ENCODE measurements at regions not wholly inside any gene's neighbourhood (a gene's known extent, or its start where the extent isn't known, plus 50 kb on each side); places are given as distances from the start of the nearest gene placed in this dataset.
"Not testable (repeated sequence)": the region's sequence is repeated elsewhere in the genome, so short reads cannot be mapped to it uniquely, and the experiment has no call there.

DNA sequence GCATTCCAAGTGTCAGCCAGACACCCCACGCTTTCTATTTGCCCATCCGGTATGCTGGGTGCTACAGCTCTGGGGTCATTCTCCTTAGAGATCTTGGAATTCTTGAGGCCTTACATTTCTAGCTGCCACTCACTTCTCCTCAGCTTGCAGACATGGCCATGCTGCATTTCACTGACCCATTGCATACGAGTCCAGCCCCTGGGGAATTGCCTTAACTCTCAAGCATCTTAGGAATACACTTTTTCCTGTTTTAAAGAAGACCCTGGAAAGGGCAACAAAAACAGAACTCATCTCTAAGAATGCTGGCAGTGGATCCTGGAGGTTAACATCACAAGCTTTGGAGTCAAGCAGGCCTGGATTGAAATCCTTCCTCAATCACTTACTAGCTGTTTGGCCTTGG is 122.0 kb upstream of the LNX1 start:
- no peak for DNase-seq

DNA sequence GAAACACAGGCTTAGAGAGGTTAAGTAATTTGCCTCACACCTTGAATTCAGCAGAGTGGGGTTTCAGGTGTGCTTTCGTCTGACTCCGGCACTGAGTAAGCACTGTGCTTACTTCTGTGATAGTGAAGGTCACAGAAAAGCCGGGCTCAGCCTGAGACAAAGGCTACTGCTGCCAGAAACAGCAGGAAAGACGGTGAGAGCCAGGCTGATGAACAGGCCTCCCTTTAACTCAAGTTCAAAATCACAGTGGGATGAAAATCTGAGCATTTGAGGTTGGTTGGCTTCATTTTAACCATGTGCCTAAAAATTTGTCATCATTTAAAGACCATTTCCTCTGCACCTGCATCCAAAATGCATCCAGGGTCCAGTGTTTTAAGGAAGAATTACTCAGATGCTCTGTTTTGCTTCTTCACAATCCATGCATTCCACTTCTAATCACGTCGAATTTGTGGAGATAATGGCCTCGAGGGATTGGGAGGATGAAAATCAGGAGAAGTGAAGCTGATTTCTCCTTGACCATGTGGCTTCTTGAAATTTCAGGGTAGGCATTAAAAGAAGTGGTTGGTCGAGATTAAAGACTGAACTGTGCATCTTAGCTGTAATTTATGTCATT is 121.2 kb upstream of the LNX1 start:
- DNase-seq = no peak

DNA sequence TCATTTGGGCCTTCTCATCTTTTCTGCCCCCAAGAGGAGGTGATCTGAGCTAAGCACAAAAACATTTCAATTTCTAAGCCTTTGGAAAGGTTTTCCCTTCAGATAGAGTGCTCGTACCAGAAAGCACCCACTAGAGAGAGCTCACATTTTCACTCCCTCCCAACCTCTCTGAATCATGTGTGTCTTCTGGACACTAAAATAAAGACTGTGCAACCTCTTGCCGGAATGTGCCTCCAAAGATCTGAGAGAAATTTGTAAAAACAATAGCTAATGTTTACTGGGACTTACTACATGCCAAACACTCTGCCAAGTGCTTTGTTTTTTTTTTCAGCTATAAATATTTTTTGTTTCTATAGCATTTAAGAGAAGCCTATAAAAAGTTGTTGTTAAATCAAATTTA is 120.6 kb upstream of the LNX1 start:
- no peak for DNase-seq

DNA sequence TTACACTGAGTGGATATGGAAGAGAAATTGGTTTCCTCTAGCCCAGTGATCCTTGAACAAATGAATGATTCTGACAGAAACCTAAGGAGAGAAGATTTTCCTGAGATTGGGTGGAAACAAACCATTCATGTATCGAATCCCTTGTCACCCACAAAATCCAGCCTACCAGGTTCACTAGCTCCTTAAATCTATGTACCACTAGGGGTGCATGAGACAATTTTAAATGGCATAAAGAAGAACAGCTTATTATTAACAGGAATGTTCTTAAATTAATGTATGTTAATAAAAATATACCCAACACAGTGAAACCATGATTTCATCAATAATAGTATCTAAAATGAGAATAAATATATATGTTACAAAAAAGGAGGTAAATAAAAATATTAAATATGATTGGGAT is 118.4 kb upstream of the LNX1 start:
- no peak for DNase-seq

DNA sequence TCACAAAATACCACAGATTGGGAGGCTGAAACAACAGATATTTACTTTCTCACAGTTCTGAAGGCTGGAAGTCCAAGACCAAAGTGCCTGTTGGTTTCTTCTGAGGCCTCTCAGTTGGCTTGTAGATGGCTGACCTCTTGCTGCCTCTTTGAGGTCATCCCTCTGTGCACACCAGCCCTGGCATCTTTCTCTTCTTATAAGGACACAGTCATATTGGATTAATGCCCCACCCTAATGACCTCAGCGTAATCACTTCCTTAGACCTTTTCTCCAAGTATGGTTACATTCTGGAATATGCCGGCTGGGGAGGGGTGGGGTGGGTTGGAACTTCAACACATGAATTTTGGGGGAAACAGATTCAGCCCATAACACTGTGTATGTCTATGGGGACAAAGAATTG is 116.2 kb upstream of the LNX1 start:
- no peak for DNase-seq

- peak; percentile 85 to 89 for DNase-seq
These were observed 115.2 kb upstream of the LNX1 start for GRCh38 chr4:53706422-53707032.

DNA sequence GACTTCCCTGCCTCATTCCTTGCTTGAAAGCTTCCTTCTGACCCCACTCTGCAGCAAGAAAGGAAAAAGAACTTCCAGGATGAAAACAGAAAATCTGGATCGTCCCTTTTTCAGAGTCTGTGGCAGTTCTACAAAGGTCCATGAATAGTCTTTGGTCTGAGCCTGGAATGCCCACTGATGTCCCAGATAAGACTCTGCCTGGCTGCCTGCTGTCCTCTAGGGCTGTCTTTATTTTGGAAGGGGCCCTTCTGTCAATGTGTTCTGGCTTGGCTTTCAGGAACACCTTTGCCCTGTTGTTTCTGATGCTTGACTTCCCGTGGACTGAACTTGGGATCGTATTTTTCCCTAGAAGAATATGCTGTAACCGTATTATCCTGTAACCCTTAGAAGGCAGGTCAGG is 114.7 kb upstream of the LNX1 start:
- no peak for DNase-seq

DNA sequence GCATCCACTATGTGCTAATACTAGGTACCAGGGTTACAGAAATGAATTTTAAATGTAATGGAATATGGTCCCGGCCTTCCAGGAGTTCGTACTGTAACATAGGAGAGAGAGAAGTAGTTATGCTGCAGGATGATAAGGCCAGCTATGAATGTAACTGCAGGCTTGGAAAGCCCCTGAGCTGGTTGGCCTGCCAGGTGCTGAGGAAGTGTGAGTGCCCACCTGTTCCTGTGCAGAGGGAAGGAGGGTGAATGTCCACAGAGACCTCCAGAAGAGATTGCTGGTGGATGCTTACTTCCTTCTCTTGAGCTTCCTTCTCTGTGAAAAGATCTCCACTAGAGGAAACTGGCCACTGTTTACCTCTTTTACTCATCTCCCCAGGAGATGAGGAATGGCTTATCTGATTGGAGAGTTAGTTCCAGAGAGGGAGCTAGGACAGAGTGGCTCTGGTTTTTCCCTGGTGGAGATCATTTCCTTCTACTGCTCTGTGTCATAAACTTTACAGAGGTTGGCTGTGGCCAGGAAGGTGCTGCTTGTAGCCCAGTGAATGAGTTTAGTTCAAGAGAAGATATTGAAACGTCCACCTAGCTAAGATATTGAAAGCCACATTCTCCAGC is 114.0 kb upstream of the LNX1 start:
- DNase-seq = no peak

DNA sequence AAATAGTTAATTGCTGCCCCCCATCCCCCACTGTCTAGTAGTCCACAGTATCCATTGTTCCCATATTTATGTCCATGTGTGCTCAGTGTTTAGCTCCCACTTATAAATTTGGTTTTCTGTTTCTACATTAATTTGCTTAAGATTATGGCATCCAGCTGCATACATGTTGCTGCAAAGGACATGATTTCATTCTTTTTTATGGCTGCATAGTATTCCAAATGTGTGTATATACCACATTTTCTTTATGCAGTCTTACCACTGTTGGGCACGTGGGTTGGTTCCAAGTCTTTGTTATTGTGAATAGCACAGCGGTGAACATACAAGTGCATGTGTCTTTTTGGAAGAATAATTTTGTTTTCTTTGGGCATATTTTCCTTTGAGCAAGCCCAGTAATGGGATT is 113.0 kb upstream of the LNX1 start:
- DNase-seq = no peak

DNA sequence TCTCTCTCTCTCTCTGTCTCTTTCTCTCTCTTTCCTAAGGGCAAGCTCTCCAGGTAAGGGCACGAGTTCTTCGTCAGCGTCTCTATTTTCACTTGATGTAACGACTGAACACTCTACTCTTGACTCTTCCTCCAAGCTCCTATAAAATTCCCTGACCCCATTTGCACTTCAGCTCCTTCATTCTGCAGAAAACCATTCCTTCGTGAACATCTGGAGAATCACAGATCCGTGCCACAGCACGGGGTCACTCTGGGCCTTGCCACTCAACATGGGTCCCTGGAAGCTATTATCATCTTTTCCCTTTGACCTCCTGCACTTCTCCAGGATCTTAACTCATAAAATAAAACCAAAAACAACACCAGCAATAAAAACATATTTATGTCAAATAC is 112.0 kb upstream of the LNX1 start:
- DNase-seq = no peak

DNA sequence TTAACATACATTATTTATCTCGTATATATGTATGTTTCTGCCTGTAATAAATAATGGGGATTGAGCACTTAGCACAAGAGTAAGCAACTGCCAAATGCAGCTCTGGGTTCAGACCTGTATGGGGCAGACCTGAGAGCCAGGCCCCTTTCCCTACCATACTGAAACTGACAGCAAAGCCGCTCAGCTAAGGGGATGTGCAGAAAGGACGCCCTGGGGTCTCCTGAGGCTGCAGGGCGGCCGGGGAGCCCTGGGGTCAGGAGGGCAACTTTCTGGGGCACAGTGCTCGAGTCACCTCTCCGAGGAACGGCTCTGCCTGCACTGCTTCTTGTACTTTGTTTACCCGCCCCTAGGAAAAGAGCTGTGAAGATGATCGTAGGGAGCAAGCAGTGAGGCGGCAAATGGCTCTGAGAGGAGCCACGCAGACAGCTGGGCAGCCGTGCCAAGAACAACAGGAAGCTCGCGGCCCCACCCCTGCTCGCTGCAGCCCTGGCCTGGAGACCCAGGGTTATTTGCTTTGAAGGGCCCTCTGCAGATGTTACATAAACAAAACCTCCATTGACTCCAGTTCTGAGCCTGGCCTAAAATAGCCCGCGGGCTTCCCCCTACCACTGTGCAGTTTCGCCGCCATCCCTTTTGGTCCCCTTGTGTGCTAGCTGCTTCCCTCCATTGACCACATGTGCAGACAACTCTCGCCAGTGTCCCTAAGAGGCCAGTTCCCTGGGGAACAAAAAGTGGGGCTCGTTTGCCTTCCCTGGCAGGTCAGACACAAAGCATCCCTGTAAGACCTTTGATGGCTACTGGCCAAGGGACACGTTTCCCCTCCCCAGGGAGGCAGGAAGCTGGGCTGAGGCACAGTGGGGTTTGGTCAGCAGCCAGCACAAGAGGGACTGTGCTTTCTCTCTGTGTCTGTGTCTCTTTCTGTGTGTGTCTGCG is 111.3 kb upstream of the LNX1 start:
- DNase-seq = peak; percentile 49 to 88

GRCh38 chr4:53701260-53701659 is 110.0 kb upstream of the LNX1 start:
- not testable (repeated sequence) for DNase-seq

DNA sequence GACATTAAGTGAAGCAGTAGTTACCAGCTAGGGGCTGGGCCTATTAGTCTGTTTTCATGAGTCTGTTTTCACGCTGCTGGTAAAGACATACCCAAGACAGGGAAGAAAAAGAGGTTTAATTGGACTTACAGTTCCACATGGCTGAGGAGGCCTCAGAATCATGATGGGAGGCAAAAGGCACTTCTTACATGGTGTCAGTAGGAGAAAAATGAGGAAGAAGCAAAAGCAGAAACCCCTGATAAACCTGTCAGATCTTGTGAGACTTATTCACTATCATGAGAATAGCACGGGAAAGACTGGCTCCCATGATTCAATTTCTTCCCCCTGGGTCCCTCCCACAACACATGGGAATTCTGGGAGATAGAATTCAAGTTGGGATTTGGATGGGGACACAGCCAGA is 108.0 kb upstream of the LNX1 start:
- not testable (repeated sequence) for DNase-seq

DNA sequence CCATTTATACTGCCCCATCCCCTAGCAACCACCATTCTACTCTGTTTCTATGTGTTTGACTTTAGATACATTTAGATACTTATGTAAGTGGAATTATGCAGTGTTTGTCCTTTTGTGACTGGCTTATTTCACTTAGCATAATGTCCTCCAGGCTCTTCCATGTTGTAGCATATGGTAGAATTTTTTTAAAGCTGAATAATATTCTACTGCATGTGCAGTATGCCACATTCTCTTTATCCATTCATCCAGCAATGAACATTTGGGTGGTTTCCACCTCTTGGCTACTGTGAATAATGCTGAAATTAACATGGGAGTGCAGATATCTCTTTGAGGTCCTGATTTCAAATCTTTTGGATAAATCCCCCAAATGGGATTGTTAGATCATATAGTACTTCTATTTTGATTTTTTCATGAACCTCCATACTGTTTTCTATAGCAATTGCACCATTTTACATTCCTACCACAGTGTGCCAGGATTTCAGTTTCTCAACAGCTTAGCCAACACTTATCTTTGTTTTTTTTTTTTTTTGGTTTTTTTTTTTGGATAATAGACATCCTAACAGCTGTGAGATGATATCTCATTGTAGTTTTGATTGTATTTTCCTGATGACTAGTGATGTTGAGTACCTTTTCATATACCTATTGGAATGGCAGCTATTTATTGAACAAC is 105.9 kb upstream of the LNX1 start:
- DNase-seq = no peak

GRCh38 chr4:53695540-53696463 is 104.5 kb upstream of the LNX1 start:
- DNase-seq = peak; percentile 82 to 87

GRCh38 chr4:53694666-53695065 is 103.4 kb upstream of the LNX1 start:
- no peak for DNase-seq

DNA sequence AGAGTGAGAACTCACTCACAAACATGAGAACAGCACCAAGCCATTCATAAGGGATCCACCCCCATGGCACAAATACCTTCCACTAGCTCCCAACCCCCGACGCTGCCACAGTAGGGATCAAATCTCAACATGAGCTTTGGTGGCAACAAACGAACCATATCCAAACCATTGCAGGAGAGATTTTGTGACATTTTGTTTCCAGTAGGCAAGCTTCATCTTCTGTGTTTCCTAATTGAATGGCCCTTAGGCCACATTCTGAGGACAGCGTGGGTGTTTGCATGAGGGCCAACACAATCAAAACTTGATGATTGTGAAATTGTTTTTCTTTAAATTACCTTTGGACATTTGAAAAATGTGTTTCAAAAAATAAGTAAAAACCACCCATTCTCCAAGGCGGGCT is 102.6 kb upstream of the LNX1 start:
- peak in 1 of 2 experiments; percentile 22 for DNase-seq

DNA sequence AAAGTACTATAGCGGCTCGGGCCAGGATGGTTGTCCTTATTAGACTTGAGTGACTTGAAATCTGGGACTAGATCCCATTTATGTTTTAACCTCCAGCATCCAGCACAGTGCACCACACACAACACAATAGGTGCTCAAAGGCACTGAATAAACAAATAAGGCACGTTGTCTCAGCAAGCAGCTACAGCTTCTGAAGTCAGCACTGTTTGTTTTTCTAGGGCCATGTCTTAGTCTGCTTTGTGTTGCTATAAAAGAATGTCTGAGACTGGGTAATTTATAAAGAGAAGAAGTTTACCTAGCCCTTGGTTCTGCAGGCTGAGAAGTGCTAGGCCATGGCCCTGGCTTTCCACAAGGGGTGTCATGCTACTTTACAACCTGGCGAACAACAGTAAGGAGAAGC is 102.1 kb upstream of the LNX1 start:
- DNase-seq = peak in 1 of 2 experiments; percentile 24

DNA sequence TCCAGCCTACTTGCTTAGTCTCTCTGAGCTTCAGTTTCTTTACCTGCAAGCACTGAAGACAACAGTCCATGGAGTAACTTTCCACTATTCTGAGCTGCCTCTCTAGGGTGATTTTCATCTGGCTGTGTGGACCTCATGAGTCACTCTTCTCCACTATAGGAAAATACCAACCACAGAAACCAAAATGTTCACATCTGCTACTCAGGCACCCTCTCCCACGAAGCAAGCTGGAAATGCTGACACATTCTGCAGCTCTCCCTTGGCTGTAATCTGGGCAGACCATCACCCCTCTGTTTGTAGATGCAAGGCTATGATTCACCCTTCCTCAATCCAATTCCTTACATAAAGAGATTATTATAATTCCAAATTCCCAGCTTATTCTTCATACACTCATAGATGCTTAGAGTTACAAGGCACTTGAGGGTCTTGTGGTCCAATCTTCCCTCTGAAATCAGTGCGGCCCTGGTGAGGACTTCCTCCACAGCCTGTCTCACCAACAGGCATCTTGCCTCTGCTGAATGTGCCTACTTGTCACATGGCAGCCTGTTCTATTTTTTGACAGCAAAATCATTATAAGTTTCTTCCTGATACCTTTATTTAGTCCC is 97.0 kb upstream of the LNX1 start:
- no peak for DNase-seq

DNA sequence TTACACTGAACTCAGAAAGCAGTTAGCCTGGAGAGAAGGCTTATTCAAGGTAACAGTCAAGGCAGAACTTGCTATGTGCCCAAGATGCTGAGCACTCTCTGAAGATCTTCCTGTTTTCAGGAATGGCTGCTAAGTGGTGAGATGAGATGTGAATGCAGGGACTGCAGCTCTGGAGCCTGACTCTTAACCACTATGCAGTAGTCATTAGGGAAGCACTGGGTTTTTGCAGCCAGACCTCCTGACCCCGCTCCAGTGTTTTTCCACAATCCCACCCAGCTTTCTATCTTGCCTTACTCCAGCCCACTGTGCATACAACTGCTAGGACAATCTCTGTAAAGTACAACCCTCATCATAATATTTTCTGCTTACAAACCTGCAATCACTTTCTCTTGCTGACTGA is 95.2 kb upstream of the LNX1 start:
- no peak for DNase-seq

All from NCI-H526 (cell line).